Anterior cingulate cortex (tissue), 58 donors: ENCODE measurements at regions not wholly inside any gene's neighbourhood (a gene's known extent, or its start where the extent isn't known, plus 50 kb on each side); places are given as distances from the start of the nearest gene placed in this dataset.

Experiments
- DNase-seq, 58 donors: peaks; one replicate each; lab custom pipeline; 2025; lab: John Stamatoyannopoulos, UW

- DNase-seq, result no peak
Observed at GRCh38 chr2:224213396-224213795, 174.3 kb upstream of the SERPINE2 start.

- peak in 4 of 58 donors; percentile 6 to 23 (median 12) for DNase-seq
Observed at GRCh38 chr2:224211791-224212190, 172.7 kb upstream of the SERPINE2 start.

- no peak for DNase-seq
Observed at GRCh38 chr2:224211181-224211480, 172.0 kb upstream of the SERPINE2 start.

GRCh38 chr2:224210286-224211180 lies 171.4 kb upstream of the SERPINE2 start:
- peak in 2 of 58 donors; percentile 3 to 35 for DNase-seq

GRCh38 chr2:224209555-224210285 lies 170.6 kb upstream of the SERPINE2 start:
- no peak for DNase-seq

GRCh38 chr2:224208443-224208842 lies 169.4 kb upstream of the SERPINE2 start:
- no peak for DNase-seq

- no peak for DNase-seq
Observed at GRCh38 chr2:224208007-224208406, 168.9 kb upstream of the SERPINE2 start.

- DNase-seq, result no peak
Observed at GRCh38 chr2:224206816-224207215, 167.7 kb upstream of the SERPINE2 start.

GRCh38 chr2:224202281-224202865 lies 163.3 kb upstream of the SERPINE2 start:
- DNase-seq, result no peak

GRCh38 chr2:224198436-224198835 lies 159.3 kb upstream of the SERPINE2 start:
- DNase-seq, result no peak

GRCh38 chr2:224196810-224197209 lies 157.7 kb upstream of the SERPINE2 start:
- DNase-seq, result peak in 1 of 58 donors; percentile 5

- DNase-seq, result peak in 44 of 58 donors; percentile 2 to 83 (median 32)
Observed at GRCh38 chr2:224195925-224196571, 157.0 kb upstream of the SERPINE2 start.

GRCh38 chr2:224194161-224194560 lies 155.1 kb upstream of the SERPINE2 start:
- DNase-seq, result no peak

GRCh38 chr2:224191465-224191864 lies 152.4 kb upstream of the SERPINE2 start:
- DNase-seq, result no peak

GRCh38 chr2:224190936-224191270 lies 151.8 kb upstream of the SERPINE2 start:
- no peak for DNase-seq

GRCh38 chr2:224190234-224190935 lies 151.3 kb upstream of the SERPINE2 start:
- DNase-seq, result no peak

- DNase-seq, result no peak
Observed at GRCh38 chr2:224187220-224187619, 148.1 kb upstream of the SERPINE2 start.

GRCh38 chr2:224185023-224185601 lies 146.0 kb upstream of the SERPINE2 start:
- DNase-seq, result no peak

GRCh38 chr2:224183086-224183485 lies 144.0 kb upstream of the SERPINE2 start:
- no peak for DNase-seq

GRCh38 chr2:224182498-224182897 lies 143.4 kb upstream of the SERPINE2 start:
- no peak for DNase-seq
